Cerebellar nuclear complex (tissue), 1 donor: ENCODE measurements at regions not wholly inside any gene's neighbourhood (a gene's known extent, or its start where the extent isn't known, plus 50 kb on each side); places are given as distances from the start of the nearest gene placed in this dataset.
"Not testable (repeated sequence)": the region's sequence is repeated elsewhere in the genome, so short reads cannot be mapped to it uniquely, and the experiment has no call there.

ENCODE experiments used
- DNase-seq, 2 experiments: peaks; one replicate each; lab custom pipeline; 2025; lab: John Stamatoyannopoulos, UW

GRCh38 chr11:134725716-134726639 lies 313.9 kb upstream of the B3GAT1 start:
- DNase-seq = no peak

GRCh38 chr11:134725211-134725610 lies 313.2 kb upstream of the B3GAT1 start:
- no peak for DNase-seq

DNA sequence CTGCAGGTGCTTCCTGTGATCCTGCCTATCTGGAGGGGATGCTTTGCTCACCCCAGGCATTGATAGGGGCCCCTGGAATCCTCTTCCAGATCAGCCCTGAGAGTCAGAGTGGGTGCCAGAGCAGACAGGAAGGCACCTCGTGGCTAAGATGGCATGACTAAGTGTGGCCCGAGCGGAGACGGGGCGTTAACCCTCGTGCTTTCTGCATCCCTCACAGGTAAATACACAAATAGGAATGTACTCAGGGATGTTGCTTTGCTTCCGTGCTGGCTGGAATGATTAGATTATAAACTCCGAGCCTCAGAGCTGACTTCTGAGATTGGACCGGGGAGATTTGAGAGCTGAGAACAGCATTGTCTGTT lies 312.7 kb upstream of the B3GAT1 start:
- DNase-seq = no peak

- DNase-seq = no peak
Observed at GRCh38 chr11:134724106-134724778, 312.2 kb upstream of the B3GAT1 start.

DNA sequence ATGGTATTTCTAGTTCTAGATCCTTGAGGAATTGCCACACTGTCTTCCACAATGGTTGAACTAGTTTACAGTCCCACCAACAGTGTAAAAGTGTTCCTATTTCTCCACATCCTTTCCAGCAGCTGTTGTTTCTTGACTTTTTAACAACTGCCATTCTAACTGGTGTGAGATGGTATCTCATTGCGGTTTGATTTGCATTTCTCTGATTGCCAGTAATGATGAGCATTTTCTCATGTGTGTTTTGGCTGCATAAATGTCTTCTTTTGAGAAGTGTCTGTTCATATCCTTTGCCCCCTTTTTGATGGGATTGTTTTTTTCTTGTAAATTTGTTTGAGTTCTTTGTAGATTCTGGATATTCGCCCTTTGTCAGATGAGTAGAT lies 308.6 kb upstream of the B3GAT1 start:
- not testable (repeated sequence) for DNase-seq

GRCh38 chr11:134719940-134720690 lies 308.1 kb upstream of the B3GAT1 start:
- not testable (repeated sequence) for DNase-seq

DNA sequence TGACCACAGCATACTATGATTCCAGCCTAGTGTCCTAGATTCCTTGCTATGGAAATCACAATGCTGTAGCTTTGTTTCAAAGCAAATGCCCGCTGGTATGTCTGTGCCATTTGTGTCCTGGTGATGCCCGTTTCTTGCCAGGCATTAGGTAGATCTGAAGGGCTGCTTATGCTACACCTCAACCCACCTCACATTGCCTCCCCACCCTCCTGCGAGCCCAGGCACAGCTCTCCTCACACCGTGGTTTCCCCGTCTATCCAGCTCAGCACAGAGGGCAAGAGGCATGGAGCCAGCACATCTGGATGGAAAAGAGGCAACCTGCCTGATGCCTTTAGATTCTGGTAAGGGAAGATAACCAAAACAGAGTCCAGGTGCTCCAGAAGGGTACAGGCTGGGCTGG lies 307.4 kb upstream of the B3GAT1 start:
- no peak for DNase-seq

- DNase-seq = no peak
Observed at GRCh38 chr11:134716582-134716981, 304.5 kb upstream of the B3GAT1 start.

GRCh38 chr11:134714021-134714656 lies 302.1 kb upstream of the B3GAT1 start:
- DNase-seq = no peak

DNA sequence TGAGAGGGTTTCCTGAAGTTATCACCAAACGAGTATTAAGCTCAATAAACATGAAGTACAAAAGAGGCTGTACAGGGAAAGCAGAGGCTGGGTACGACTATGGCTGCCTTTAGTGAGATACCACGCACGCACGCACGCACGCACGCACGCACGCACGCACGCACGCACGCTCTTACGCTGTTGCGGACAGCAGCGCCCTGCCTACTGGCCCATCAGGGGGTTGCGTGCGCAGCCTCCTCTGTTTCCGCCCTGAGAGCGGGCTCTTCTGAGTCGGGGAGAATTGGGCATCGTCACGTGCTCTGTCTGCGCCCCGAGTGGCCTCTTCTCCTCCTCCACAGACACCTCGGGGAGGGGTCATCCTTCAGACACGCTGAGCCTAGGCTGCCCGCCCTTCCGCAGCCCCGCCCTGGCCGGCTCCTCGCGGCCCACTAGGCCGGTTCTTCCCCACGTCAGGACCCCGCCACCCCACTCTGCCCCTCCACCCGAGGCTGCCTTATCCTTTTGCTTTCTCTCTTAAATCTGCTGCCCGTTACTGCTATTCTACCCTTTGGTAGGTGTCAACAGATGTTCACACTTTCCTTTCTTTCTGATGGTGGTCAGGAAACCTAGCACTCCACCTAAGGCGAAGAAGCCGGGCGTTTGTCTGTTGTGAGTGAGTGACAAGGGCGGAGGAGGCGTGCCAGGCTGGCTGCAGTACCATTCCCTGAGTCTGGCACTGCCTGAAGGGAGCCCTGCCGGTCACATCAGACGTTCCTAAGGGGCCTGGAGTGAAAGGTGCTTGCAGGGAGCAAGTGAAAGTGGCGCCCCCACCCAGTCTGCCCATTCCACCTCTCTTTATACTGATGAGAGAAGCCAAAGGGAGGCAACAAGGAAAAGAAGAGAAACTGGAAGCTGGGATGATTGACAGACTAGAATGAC lies 300.4 kb upstream of the B3GAT1 start:
- no peak for DNase-seq

GRCh38 chr11:134711588-134711987 lies 299.5 kb upstream of the B3GAT1 start:
- no peak for DNase-seq

DNA sequence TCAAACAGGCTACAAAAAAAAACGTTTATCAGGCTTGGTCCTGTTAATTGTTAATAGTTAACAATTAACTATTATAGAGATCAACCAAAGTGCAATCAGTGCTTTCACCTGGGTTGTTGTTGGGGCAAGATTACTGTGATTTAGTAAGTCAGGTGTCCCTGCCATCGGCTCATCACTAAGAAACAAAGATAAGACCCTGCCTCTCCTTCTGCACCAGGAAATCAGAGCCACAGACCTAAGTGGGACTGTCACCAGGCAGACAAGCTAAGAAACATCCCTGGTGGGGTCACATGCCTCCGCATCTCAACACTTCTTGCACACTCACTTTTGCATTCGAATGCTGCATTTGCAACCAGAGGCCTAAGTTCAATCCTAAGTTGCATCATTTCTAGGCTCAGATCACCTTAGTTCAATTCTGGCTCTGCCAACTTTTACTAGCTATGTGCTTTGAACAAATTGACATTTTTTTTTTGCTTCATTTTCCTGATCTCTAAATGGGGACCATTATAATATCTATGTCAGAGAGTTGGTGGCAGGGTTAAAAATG lies 298.9 kb upstream of the B3GAT1 start:
- no peak for DNase-seq

- no peak for DNase-seq
Observed at GRCh38 chr11:134705858-134706257, 293.8 kb upstream of the B3GAT1 start.

DNA sequence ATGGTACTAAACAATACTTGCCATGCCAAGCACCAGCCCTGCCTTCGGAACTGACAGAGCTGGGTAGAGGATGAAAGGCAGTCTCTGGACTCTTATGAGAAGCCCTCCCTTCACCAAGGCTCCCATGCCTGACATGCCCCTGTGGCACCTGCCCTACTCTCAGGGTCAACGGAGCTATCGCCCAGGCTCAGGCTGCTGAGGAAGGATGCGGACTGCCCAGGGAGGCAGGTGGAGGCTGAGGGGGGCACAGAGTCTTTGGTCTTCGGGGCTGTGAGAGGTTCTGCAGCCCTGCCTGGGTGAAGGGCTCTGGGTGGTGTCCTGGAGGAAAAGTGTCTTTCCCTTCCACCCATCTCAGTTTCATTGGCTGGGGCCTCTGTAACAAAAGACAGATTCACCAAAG lies 290.8 kb upstream of the B3GAT1 start:
- DNase-seq = no peak

- no peak for DNase-seq
Observed at GRCh38 chr11:134701564-134702165, 289.6 kb upstream of the B3GAT1 start.

DNA sequence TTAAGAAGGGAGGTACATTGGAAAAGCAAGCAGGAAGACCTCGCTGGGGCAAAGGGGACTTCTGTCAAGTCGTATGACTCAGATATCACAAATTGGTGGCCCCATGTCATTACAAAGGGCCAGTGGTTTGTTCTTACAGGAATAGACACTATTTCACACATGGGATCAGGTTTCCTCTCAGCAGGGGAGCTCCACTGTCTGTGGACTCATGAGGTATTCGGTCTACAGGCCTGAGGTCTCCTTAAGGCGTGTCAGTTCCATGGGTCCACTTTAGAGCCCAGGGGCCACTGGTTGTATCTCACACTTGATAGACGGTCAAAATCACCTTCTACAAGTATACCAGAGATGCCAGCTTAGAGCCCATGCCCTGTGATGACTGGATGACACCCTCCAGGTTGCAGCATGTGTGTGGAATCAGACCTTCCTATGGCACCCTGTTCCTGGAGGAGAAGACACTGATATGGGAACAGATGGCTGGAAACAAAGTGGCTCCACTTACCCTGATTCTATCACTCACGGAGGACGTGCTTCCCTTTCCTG lies 288.1 kb upstream of the B3GAT1 start:
- no peak for DNase-seq

DNA sequence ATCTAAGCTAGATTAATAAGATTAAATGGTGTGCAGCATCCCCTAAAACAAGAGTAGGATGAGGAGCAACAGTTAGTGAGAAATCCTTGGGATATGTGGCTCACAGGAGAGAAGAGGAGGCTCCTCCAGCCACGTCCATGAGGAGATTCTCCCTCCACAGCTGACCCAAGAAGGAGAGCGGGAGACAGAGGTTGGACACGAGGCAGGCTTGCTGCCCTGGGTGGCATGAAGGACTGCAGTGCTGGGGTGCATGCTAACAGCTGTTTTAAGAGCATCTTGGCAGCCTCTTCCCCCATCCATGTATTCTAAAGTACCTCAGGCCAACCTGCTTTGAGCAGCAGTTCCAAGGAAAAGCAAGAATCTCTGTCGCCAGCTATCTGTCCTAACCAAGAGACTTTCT lies 284.4 kb upstream of the B3GAT1 start:
- no peak for DNase-seq

DNA sequence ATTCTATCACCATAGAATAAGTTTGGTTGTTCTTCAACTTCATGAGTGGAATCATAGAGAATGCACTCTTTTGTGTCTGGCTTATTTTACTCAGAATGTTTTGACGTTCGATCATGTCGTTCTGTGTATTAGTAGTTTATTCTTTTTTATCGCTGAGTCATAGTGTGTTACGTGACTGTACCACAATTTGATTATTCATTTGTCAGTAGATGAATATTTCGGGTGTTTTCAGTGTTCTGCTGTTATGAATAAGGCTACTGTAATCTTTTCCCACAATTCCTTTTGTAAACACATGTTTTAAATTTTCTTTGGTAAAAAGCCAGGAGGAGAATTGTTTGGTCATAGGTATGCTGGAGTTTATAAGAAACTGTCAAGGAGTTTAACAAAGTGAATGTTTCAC lies 279.9 kb upstream of the B3GAT1 start:
- no peak for DNase-seq

DNA sequence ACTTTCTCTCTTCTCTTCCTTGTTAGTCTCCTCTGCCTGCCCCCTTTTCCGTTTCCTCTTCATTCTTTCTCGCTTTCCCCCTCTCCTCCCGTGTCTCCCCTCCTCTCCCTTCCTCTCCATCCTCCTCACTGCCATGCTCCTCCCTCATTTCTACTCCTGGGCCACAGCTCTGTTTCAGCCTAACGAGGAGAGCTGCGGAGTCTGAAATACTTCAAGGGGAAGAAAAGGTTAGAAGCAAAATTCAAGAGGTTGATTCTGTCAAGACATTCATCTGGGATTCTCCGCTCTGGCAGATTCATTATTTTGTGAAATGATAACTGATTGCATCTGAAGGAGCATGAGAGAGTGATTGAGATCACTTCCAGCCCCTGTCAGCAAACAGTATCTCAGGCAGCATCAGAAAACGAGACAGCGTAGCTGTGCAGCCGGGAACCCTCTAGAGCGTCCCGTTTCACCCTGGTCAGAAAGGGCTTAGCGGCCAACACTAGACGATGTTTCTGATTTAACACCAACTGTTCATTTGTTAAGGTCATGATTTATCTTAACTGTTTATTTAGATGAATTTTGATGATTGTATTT lies 279.3 kb upstream of the B3GAT1 start:
- no peak for DNase-seq

DNA sequence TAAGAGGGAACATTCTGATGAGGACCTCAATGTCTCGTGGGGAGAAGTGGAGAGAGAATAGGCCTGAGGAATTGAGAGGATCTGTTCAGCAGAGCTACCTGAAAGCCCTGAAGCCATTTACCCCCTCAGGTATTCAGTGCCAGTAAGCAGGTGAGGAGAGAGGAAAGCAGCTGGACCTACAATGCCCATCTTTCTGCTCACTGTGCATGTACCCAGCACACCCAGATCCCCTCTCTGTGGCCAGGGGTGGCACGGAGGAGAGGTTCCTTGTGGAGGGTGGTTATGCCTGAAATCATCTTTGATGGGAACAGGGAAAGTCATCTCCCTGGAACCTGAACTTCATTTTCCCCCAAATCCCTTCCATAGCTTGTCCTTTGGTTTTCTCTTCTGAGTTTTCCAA lies 277.8 kb upstream of the B3GAT1 start:
- no peak for DNase-seq
